ENCODE measurements at regions not wholly inside any gene's neighbourhood (a gene's known extent, or its start where the extent isn't known, plus 50 kb on each side); places are given as distances from the start of the nearest gene placed in this dataset.

- no peak for TF ChIP-seq CTCF (IDR thresholded peaks at IDR 0.05; ENCODE audit: low read depth, low read length)
These were observed 604.1 kb upstream of the JAG1 start for GRCh38 chr20:11277858-11278257.

GRCh38 chr20:11278461-11278860, 604.7 kb upstream of the JAG1 start:
- DNase-seq (ENCODE audit: extremely low read depth, low read depth), result no peak

More at GRCh38 chr20:11277858-11278257, 604.1 kb upstream of the JAG1 start:
- no peak for DNase-seq (ENCODE audit: extremely low read depth, low read depth)

GRCh38 chr20:11281240-11281639, 607.4 kb upstream of the JAG1 start:
- no peak for DNase-seq (ENCODE audit: extremely low read depth, low read depth)

More at GRCh38 chr20:11278461-11278860, 604.7 kb upstream of the JAG1 start:
- TF ChIP-seq CTCF (IDR thresholded peaks at IDR 0.05; ENCODE audit: low read depth, low read length), result no peak

GRCh38 chr20:11281768-11282167, 608.0 kb upstream of the JAG1 start:
- no peak for DNase-seq (ENCODE audit: extremely low read depth, low read depth)
- TF ChIP-seq CTCF (IDR thresholded peaks at IDR 0.05; ENCODE audit: low read depth, low read length), result no peak

More at GRCh38 chr20:11281240-11281639, 607.4 kb upstream of the JAG1 start:
- TF ChIP-seq CTCF (IDR thresholded peaks at IDR 0.05; ENCODE audit: low read depth, low read length), result no peak

- no peak for TF ChIP-seq CTCF (IDR thresholded peaks at IDR 0.05; ENCODE audit: low read depth, low read length)
- no peak for DNase-seq (ENCODE audit: extremely low read depth, low read depth)
These were observed 613.3 kb upstream of the JAG1 start for GRCh38 chr20:11287126-11287525.

GRCh38 chr20:11296221-11296620, 621.5 kb upstream of the BTBD3 start:
- no peak for DNase-seq (ENCODE audit: extremely low read depth, low read depth)
- no peak for TF ChIP-seq CTCF (IDR thresholded peaks at IDR 0.05; ENCODE audit: low read depth, low read length)

- TF ChIP-seq CTCF (IDR thresholded peaks at IDR 0.05; ENCODE audit: low read depth, low read length), result no peak
- no peak for DNase-seq (ENCODE audit: extremely low read depth, low read depth)
These were observed 620.7 kb upstream of the BTBD3 start for GRCh38 chr20:11296951-11297350.
